ENCODE measurements at regions not wholly inside any gene's neighbourhood (a gene's known extent, or its start where the extent isn't known, plus 50 kb on each side); places are given as distances from the start of the nearest gene placed in this dataset.

GRCh38 chr10:21095494-21096055 is 198.5 kb upstream of the NEBL start:
- Histone ChIP-seq H3K27me3 (ENCODE audit: insufficient read depth, low read depth) (no peaks in the 10 kb centered on the region), H3K4me2 (no peak overlapping the region), H3F3A (ENCODE audit: insufficient read depth, low read depth) (peaks cover 8% of the 10 kb centered on the region), H3K79me2 (ENCODE audit: low read depth) (no peaks in the 10 kb centered on the region), H4K20me1 (ENCODE audit: insufficient read depth) (no peaks in the 10 kb centered on the region), H3K27ac (no peak overlapping the region), H2AFZ (no peak overlapping the region), H3K9me2 (ENCODE audit: insufficient read depth) (no peaks in the 10 kb centered on the region), H3K4me3 (no peak overlapping the region), H3K36me3 (ENCODE audit: low read depth) (no peaks in the 10 kb centered on the region), H3K4me1 (replicated peaks; ENCODE audit: insufficient read depth) (peaks cover 22% of the 10 kb centered on the region), H3K9me3 (ENCODE audit: insufficient read depth, low read depth) (no peaks in the 10 kb centered on the region)
- BruUV-seq (replicated peaks) = no TSS peak
- TF ChIP-seq, protein P1, sequence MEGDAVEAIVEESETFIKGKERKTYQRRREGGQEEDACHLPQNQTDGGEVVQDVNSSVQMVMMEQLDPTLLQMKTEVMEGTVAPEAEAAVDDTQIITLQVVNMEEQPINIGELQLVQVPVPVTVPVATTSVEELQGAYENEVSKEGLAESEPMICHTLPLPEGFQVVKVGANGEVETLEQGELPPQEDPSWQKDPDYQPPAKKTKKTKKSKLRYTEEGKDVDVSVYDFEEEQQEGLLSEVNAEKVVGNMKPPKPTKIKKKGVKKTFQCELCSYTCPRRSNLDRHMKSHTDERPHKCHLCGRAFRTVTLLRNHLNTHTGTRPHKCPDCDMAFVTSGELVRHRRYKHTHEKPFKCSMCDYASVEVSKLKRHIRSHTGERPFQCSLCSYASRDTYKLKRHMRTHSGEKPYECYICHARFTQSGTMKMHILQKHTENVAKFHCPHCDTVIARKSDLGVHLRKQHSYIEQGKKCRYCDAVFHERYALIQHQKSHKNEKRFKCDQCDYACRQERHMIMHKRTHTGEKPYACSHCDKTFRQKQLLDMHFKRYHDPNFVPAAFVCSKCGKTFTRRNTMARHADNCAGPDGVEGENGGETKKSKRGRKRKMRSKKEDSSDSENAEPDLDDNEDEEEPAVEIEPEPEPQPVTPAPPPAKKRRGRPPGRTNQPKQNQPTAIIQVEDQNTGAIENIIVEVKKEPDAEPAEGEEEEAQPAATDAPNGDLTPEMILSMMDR (conservative IDR thresholded peaks at IDR 0.05) = no peak
- no peak for TF ChIP-seq EZH2 (IDR thresholded peaks at IDR 0.05; ENCODE audit: low read depth)
- intact Hi-C loops (cut with micrococcal nuclease; ENCODE audit: unreplicated experiment) = loop anchor here (5.0 kb wide), 1 partner anchor 97 kb away; no protein-coding TSS in a partner anchor
- ChIA-PET CTCF (interaction anchor here (0.6 kb wide), 1 partner anchor 234 kb away, joined by 3 read pairs; no protein-coding TSS in a partner anchor), POLR2A (ENCODE audit: unreplicated experiment) (no interaction called here)
- DNase-seq = no peak

- no peak overlapping the region for H3K4me2 ChIP-seq
- H3K4me3 ChIP-seq = no peak overlapping the region
- H3K27me3 ChIP-seq (ENCODE audit: insufficient read depth, low read depth) = no peaks in the 10 kb centered on the region
- H4K20me1 ChIP-seq (ENCODE audit: insufficient read depth) = no peaks in the 10 kb centered on the region
- no peak for DNase-seq
- CTCF ChIA-PET = interaction anchor here (0.6 kb wide), 1 partner anchor 234 kb away, joined by 3 read pairs; no protein-coding TSS in a partner anchor
- peaks cover 18% of the 10 kb centered on the region for H3K4me1 ChIP-seq (replicated peaks; ENCODE audit: insufficient read depth)
- H3F3A ChIP-seq (ENCODE audit: insufficient read depth, low read depth) = peaks cover 8% of the 10 kb centered on the region
- H3K27ac ChIP-seq = no peak overlapping the region
- no peaks in the 10 kb centered on the region for H3K9me2 ChIP-seq (ENCODE audit: insufficient read depth)
- intact Hi-C loops (cut with micrococcal nuclease; ENCODE audit: unreplicated experiment) = loop anchor here (5.0 kb wide), 1 partner anchor 97 kb away; no protein-coding TSS in a partner anchor
- no peaks in the 10 kb centered on the region for H3K36me3 ChIP-seq (ENCODE audit: low read depth)
- no peak for TF ChIP-seq EZH2 (IDR thresholded peaks at IDR 0.05; ENCODE audit: low read depth)
- TF ChIP-seq, protein P1 (conservative IDR thresholded peaks at IDR 0.05) = no peak
- no peak overlapping the region for H2AFZ ChIP-seq
- no TSS peak for BruUV-seq (replicated peaks)
- no peaks in the 10 kb centered on the region for H3K79me2 ChIP-seq (ENCODE audit: low read depth)
- POLR2A ChIA-PET (ENCODE audit: unreplicated experiment) = no interaction called here
- no peaks in the 10 kb centered on the region for H3K9me3 ChIP-seq (ENCODE audit: insufficient read depth, low read depth)
These were observed 198.0 kb upstream of the NEBL start for GRCh38 chr10:21095073-21095472.

GRCh38 chr10:21092683-21093524 is 195.8 kb upstream of the NEBL start:
- H2AFZ ChIP-seq = no peak overlapping the region
- ChIA-PET CTCF (no interaction called here), POLR2A (ENCODE audit: unreplicated experiment) (no interaction called here)
- H3K27me3 ChIP-seq (ENCODE audit: insufficient read depth, low read depth) = no peaks in the 10 kb centered on the region
- intact Hi-C loops (cut with micrococcal nuclease; ENCODE audit: unreplicated experiment) = no loop called here
- H3K4me3 ChIP-seq = no peak overlapping the region
- H3K4me2 ChIP-seq = no peak overlapping the region
- H3K79me2 ChIP-seq (ENCODE audit: low read depth) = no peaks in the 10 kb centered on the region
- H3K36me3 ChIP-seq (ENCODE audit: low read depth) = no peaks in the 10 kb centered on the region
- H3K27ac ChIP-seq = no peak overlapping the region
- no peaks in the 10 kb centered on the region for H3K9me3 ChIP-seq (ENCODE audit: insufficient read depth, low read depth)
- peaks cover 3% of the 10 kb centered on the region for H3F3A ChIP-seq (ENCODE audit: insufficient read depth, low read depth)
- no peak for TF ChIP-seq EZH2 (IDR thresholded peaks at IDR 0.05; ENCODE audit: low read depth)
- TF ChIP-seq, protein P1 (conservative IDR thresholded peaks at IDR 0.05) = no peak
- no TSS peak for BruUV-seq (replicated peaks)
- H3K4me1 ChIP-seq (replicated peaks; ENCODE audit: insufficient read depth) = peaks cover 12% of the 10 kb centered on the region
- DNase-seq = no peak
- H4K20me1 ChIP-seq (ENCODE audit: insufficient read depth) = no peaks in the 10 kb centered on the region
- no peaks in the 10 kb centered on the region for H3K9me2 ChIP-seq (ENCODE audit: insufficient read depth)
